ENCODE measurements at regions not wholly inside any gene's neighbourhood (a gene's known extent, or its start where the extent isn't known, plus 50 kb on each side); places are given as distances from the start of the nearest gene placed in this dataset.

GRCh38 chrX:102067966-102068723 lies 57.3 kb upstream of the TCEAL2 start:
- peak; percentile 57 for DNase-seq

- no peak for DNase-seq
Measured at GRCh38 chrX:102063445-102064074, 61.9 kb upstream of the TCEAL2 start.

GRCh38 chrX:102044496-102044895 lies 81.0 kb upstream of the TCEAL2 start:
- no peak for DNase-seq

GRCh38 chrX:102043380-102043779 lies 82.1 kb upstream of the TCEAL2 start:
- no peak for DNase-seq

- no peak for DNase-seq
Measured at GRCh38 chrX:102042372-102043325, 82.8 kb upstream of the TCEAL2 start.

- no peak for DNase-seq
Measured at GRCh38 chrX:102029026-102029425, 96.5 kb upstream of the TCEAL2 start.

- no peak for DNase-seq
Measured at GRCh38 chrX:102018208-102018607, 86.4 kb upstream of the ZMAT1 start.

GRCh38 chrX:102008901-102009300 lies 77.1 kb upstream of the ZMAT1 start:
- no peak for DNase-seq

- no peak for DNase-seq
Measured at GRCh38 chrX:101999644-102000539, 68.1 kb upstream of the ZMAT1 start.

GRCh38 chrX:101993335-101993734 lies 61.5 kb upstream of the ZMAT1 start:
- no peak for DNase-seq

- no peak for DNase-seq
Measured at GRCh38 chrX:101986586-101986985, 54.8 kb upstream of the ZMAT1 start.

Measured in NCI-H1694 treated with DMSO at 0.1 percent for 48 hours (cell line).